ENCODE measurements at regions not wholly inside any gene's neighbourhood (a gene's known extent, or its start where the extent isn't known, plus 50 kb on each side); places are given as distances from the start of the nearest gene placed in this dataset.
A peak's percentile ranks its signal among the peaks of the same experiment; 100 is the strongest.

DNA sequence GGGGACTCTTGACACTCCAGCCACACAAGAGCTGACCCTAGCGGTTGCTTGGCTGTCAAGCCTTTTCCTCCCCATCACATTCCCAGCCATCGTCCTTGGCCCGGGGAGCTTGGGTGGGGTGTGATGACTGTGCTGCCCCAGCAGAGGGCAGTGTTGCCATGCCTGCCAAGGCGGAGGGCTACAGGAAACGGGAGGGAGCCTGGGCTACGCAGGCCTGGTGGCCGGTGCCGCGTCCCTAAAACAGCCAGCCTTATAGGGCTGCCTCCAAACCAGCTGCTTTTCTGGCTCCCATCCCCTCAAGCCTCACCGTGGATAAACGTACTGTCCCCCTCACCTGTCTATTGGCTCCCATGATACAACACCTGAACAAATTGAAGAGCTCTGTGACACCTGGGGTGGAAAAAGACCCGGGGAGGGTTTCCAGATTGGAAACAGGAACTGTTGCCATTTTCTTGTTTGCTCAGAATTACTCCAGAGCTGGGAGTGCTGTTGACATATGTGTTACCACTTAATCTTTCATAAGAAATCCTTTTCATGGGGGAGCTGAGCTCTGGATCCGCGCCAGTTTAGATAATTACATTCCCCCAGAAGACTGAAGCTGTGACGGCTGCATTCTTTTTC, 72.8 kb upstream of the ASTN2 start:
- Mint-ChIP-seq H3K27ac (no peak overlapping the region), H3K4me1 (no peaks in the 10 kb centered on the region), H3K36me3 (ENCODE audit: low read depth) (no peaks in the 10 kb centered on the region), H3K27me3 (no peaks in the 10 kb centered on the region), H3K9me3 (no peaks in the 10 kb centered on the region), H3K4me3 (no peak overlapping the region)
- DNase-seq, result peak; percentile 84
- intact Hi-C loops (cut with micrococcal nuclease), result loop anchor here (1.0 kb wide), 1 partner anchor 69 kb away; no protein-coding TSS in a partner anchor

GRCh38 chr9:117486426-117486825, 71.6 kb upstream of the ASTN2 start:
- no peak for DNase-seq
- H3K4me1 Mint-ChIP-seq, result no peaks in the 10 kb centered on the region
- H3K9me3 Mint-ChIP-seq, result no peaks in the 10 kb centered on the region
- intact Hi-C loops (cut with micrococcal nuclease), result no loop called here
- no peaks in the 10 kb centered on the region for H3K36me3 Mint-ChIP-seq (ENCODE audit: low read depth)
- H3K27ac Mint-ChIP-seq, result no peak overlapping the region
- no peak overlapping the region for H3K4me3 Mint-ChIP-seq
- H3K27me3 Mint-ChIP-seq, result no peaks in the 10 kb centered on the region

- H3K27ac Mint-ChIP-seq, result no peak overlapping the region
- DNase-seq, result no peak
- H3K27me3 Mint-ChIP-seq, result no peaks in the 10 kb centered on the region
- intact Hi-C loops (cut with micrococcal nuclease), result no loop called here
- H3K4me3 Mint-ChIP-seq, result no peak overlapping the region
- H3K36me3 Mint-ChIP-seq (ENCODE audit: low read depth), result no peaks in the 10 kb centered on the region
- H3K4me1 Mint-ChIP-seq, result no peaks in the 10 kb centered on the region
- no peaks in the 10 kb centered on the region for H3K9me3 Mint-ChIP-seq
Observed at GRCh38 chr9:117485176-117485575, 70.3 kb upstream of the ASTN2 start.

DNA sequence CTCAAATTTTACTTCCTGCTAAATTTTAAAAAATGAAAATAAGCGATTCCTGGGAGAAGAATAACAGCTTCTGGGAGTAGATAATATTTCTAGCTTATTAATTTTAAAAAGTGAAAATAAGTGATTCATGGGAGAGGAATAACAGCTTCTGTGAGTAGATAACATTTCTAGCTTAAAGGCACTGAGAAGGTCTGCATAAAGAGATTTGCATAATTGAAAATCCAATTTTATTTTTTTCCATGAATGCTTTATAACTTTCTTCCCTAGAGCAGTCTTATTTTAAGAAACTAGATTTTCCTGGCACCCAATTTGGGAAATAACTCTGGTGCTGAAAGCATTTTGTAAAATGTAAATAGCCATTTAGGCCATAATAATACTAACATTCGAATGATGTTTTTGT, 65.9 kb upstream of the ASTN2 start:
- Mint-ChIP-seq H3K9me3 (no peaks in the 10 kb centered on the region), H3K4me3 (no peak overlapping the region), H3K4me1 (no peaks in the 10 kb centered on the region), H3K27me3 (no peaks in the 10 kb centered on the region), H3K27ac (no peak overlapping the region), H3K36me3 (ENCODE audit: low read depth) (no peaks in the 10 kb centered on the region)
- DNase-seq, result no peak
- intact Hi-C loops (cut with micrococcal nuclease), result no loop called here

DNA sequence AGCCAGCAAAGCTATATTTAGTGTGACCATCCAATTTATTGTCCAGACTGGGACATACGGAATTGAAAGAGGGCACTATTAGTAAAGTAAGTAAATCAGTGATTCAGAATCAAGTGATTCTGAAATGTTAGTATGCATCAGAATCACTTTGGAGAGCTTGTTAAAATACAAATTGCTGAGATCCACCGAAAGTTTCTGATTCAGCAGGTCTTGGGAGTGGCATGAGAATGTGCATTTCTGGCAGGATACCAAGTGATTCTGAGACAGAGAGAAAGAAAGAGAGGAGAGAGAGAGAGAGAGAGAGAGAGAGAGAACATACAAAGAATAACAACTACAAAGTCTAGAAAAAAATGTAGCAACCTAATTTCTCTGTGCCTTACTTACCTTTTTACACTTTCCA, 65.4 kb upstream of the ASTN2 start:
- H3K4me3 Mint-ChIP-seq, result no peak overlapping the region
- no peaks in the 10 kb centered on the region for H3K4me1 Mint-ChIP-seq
- H3K36me3 Mint-ChIP-seq (ENCODE audit: low read depth), result no peaks in the 10 kb centered on the region
- intact Hi-C loops (cut with micrococcal nuclease), result no loop called here
- H3K27me3 Mint-ChIP-seq, result no peaks in the 10 kb centered on the region
- H3K9me3 Mint-ChIP-seq, result no peaks in the 10 kb centered on the region
- H3K27ac Mint-ChIP-seq, result no peak overlapping the region
- no peak for DNase-seq

GRCh38 chr9:117473293-117473692, 58.4 kb upstream of the ASTN2 start:
- no peak for DNase-seq
- Mint-ChIP-seq H3K9me3 (no peaks in the 10 kb centered on the region), H3K27ac (no peak overlapping the region), H3K4me1 (no peaks in the 10 kb centered on the region), H3K4me3 (no peak overlapping the region), H3K36me3 (ENCODE audit: low read depth) (no peaks in the 10 kb centered on the region), H3K27me3 (no peaks in the 10 kb centered on the region)
- intact Hi-C loops (cut with micrococcal nuclease), result no loop called here

GRCh38 chr9:117470902-117471301, 56.0 kb upstream of the ASTN2 start:
- Mint-ChIP-seq H3K4me3 (no peak overlapping the region), H3K9me3 (no peaks in the 10 kb centered on the region), H3K27me3 (no peaks in the 10 kb centered on the region), H3K27ac (no peak overlapping the region), H3K36me3 (ENCODE audit: low read depth) (no peaks in the 10 kb centered on the region), H3K4me1 (no peaks in the 10 kb centered on the region)
- intact Hi-C loops (cut with micrococcal nuclease), result no loop called here
- no peak for DNase-seq

- DNase-seq, result no peak
- H3K27me3 Mint-ChIP-seq, result no peaks in the 10 kb centered on the region
- H3K36me3 Mint-ChIP-seq (ENCODE audit: low read depth), result no peaks in the 10 kb centered on the region
- H3K27ac Mint-ChIP-seq, result no peak overlapping the region
- intact Hi-C loops (cut with micrococcal nuclease), result no loop called here
- H3K4me1 Mint-ChIP-seq, result no peaks in the 10 kb centered on the region
- no peak overlapping the region for H3K4me3 Mint-ChIP-seq
- no peaks in the 10 kb centered on the region for H3K9me3 Mint-ChIP-seq
Observed at GRCh38 chr9:117470455-117470854, 55.6 kb upstream of the ASTN2 start.

DNA sequence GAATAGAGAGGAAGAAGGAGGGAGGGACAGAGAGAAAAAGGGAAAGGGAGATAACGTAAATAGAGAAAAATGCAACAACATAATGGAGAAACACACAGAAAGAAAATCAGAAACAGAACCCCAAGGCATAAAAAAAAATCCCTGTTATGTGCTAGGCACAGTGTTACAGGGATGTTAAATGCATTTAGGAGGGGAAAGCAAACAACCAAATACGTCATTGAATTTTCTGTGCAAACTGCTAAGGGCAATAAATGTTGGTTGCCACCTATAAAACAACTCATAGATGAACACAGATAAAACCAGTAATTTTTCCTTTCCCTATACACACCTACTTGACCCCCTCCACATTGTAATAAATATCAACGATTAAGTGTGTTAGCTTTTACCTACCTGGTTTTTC, 51.3 kb upstream of the ASTN2 start:
- Mint-ChIP-seq H3K36me3 (ENCODE audit: low read depth) (no peaks in the 10 kb centered on the region), H3K4me3 (no peak overlapping the region), H3K9me3 (no peaks in the 10 kb centered on the region), H3K27ac (no peak overlapping the region), H3K4me1 (no peaks in the 10 kb centered on the region), H3K27me3 (no peaks in the 10 kb centered on the region)
- DNase-seq, result no peak
- intact Hi-C loops (cut with micrococcal nuclease), result no loop called here

DNA sequence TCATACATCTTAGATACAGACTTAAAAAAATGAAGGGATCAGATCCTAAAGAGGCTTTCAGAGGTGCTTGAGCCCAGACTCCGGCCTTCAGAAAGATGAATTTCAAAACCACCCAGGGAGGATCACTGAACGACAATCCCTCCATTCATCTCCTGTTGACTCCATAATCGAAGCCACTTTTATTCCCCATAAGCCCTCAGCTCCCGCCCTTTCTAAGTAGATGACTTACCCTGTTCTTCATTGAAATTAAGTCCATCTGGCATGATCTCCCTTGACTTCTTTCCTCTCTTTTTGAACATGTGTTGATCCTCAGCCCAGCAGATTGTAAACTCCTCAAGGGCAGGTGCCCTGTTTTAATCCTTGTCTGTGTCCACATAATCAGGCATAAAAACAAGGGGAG, 50.8 kb upstream of the ASTN2 start:
- H3K4me3 Mint-ChIP-seq, result no peak overlapping the region
- intact Hi-C loops (cut with micrococcal nuclease), result no loop called here
- H3K9me3 Mint-ChIP-seq, result no peaks in the 10 kb centered on the region
- DNase-seq, result no peak
- no peaks in the 10 kb centered on the region for H3K4me1 Mint-ChIP-seq
- H3K27ac Mint-ChIP-seq, result no peak overlapping the region
- no peaks in the 10 kb centered on the region for H3K27me3 Mint-ChIP-seq
- no peaks in the 10 kb centered on the region for H3K36me3 Mint-ChIP-seq (ENCODE audit: low read depth)

DNA sequence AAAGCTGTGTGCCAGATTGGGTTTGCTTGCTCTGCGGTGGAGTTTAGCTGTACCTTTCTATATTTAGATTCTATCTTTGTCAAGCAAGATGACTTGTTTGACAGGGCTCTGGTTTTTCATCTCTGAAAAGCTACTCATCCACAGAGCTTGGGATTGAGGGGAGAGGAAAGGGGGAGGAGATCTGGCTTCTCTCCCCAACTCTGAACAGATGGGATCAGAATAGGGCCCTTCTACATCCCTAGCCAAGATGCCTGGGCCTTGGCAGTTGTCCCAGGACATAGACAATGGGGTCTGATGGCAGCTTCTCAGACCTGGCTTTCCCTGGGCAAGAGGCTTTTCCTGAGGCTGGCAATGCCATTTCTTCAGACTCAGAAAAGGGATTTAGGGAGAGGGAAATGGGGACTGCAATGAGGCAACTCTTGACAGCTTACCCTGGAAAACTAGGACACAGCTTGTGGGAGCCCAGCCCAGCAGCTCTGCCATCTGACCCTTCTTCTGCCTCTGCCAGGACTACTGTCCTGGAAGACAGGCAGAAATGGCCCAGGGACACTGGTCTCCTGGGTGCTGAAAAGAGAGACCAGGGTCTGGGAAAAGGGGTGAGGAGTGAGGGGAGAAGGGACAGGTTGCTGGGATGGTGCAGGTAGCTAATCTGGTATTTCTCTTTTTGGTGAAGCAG, 50.2 kb upstream of the ASTN2 start:
- Mint-ChIP-seq H3K36me3 (ENCODE audit: low read depth) (no peaks in the 10 kb centered on the region), H3K4me3 (no peak overlapping the region), H3K9me3 (no peaks in the 10 kb centered on the region), H3K4me1 (no peaks in the 10 kb centered on the region), H3K27ac (no peak overlapping the region), H3K27me3 (no peaks in the 10 kb centered on the region)
- DNase-seq, result no peak
- intact Hi-C loops (cut with micrococcal nuclease), result no loop called here
